Activated naive CD4-positive, alpha-beta T cell treated with anti-CD3 and anti-CD28 coated beads, Interleukin-2, amount 50 U/mL, for 16 hours (primary cell): ENCODE measurements at regions not wholly inside any gene's neighbourhood (a gene's known extent, or its start where the extent isn't known, plus 50 kb on each side); places are given as distances from the start of the nearest gene placed in this dataset.

Source experiments
- DNase-seq: peaks from one replicate; pipeline ENCODE4 v3.0.0-alpha.2; 2020

DNA sequence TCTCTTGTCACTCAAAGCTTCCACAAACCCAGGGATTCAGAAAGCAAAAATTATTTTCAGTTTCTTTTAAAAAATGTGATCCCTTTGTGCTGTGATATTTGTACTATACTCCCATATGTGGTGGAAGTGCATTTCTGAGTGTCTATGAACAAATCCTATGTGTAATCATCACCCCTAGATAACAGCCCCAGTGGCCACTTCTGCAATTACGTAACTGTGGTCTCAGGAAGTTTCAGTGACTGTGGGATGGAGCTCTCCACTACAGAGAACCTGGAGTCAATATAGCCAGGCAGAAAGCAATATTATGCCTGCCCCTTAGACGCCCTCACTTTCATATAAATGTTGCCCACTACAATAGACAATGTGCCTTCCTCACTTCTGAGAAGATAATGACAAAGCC lies 1101.7 kb upstream of the GHITM start:
- no peak for DNase-seq

- DNase-seq = no peak
Measured at GRCh38 chr10:83038631-83039030, 1100.7 kb upstream of the GHITM start.

DNA sequence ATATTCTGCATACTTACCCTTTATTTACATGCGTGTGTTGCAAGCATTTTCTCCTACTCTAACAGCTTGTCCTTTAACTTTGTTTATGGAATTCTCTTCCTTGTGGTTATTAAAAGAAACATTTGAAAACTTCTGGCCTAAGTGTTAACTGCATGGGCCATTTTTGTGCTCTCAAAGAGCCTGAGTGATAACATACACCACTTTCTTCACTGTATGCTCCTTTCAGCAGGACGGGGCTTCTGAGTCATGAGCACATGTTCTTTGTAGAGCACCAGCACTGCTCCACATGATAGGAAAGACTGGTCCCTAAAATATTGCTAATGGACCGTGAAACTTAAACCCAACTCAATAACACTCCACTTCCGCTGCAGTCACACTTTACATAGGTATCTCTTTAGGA lies 1093.6 kb upstream of the GHITM start:
- no peak for DNase-seq

DNA sequence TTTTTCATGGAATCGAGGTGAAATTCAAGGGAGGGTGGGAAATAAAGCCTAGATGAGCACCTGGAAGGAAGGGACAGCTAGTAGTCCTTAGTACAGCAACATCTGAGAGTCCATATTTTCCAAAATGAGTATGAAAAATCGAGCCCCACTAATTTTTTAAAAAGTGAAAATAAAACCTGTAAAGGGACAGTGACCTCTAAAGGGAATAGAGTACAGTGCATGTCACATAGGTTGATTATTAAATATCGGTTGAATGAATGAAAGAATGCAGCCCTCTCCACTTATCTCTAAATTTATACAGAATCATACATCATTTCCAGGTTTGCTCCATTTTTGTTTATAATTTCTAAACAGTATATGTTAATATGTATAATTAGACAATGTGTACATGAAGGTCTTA lies 1088.5 kb upstream of the GHITM start:
- no peak for DNase-seq

DNA sequence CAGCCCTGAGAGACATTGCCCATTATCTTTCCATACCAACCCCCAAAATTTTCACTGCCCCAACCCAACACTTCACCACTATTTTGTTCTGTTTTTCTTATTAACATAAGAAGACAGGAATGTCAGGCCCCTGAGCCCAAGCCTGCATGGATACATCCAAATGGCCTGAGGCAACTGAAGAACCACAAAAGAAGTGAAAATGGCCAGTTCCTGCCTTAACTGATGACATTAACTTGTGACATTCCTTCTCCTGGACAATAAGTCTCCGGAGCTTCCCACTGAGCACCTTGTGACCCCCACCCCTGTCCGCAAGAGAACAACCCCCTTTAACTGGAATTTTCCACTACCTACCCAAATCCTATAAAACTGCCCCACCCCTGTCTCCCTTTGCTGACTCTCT lies 1076.4 kb upstream of the GHITM start:
- DNase-seq = no peak

GRCh38 chr10:83073472-83073871 lies 1065.8 kb upstream of the GHITM start:
- no peak for DNase-seq

- DNase-seq = no peak
Measured at GRCh38 chr10:83075016-83075814, 1064.1 kb upstream of the GHITM start.

DNA sequence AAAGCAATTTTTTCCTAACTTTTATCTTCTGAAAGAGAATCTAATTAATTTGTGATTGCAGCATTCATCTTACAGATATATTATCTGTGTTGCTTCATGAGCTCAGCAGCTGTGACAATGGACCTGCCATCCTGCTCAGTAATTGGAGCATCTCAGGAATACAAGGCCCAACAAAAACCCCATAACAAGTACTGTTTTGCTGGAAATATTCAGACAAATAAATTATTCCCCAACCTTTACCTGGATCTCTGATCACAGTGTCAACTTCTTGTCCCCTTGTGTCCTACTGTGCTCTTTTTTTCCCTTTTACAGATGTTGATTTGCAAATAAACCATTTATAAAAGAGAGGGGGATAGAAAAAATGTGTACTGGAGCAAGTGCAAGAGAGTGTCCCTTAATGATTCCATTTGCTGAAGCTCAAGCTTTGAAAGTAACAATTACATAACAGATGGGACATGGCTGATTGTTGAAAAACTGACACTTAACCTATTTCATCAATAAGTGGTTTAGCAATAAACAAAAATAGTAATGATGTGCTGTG lies 1063.4 kb upstream of the GHITM start:
- no peak for DNase-seq

DNA sequence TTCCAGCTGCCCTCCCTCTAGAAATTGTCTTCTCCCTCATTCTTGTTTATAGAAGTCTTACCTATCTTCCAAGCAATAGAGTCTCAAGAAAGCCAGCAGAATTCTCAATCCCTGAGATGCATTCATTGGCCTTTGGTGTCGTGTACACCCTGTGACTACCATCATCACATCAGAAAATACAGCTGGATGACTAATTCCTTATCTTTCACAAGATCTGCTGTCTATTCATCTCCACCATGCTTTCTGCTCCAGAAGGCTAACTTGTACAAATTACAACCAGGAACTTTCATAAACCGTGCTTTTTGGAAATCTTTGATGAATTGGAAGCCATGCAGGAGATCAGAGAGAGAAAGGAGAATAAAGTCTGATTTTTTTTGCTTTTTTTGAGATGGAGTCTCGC lies 1062.9 kb upstream of the GHITM start:
- DNase-seq = no peak

- no peak for DNase-seq
Measured at GRCh38 chr10:83078160-83078559, 1061.1 kb upstream of the GHITM start.

GRCh38 chr10:83078645-83079044 lies 1060.7 kb upstream of the GHITM start:
- DNase-seq = no peak

DNA sequence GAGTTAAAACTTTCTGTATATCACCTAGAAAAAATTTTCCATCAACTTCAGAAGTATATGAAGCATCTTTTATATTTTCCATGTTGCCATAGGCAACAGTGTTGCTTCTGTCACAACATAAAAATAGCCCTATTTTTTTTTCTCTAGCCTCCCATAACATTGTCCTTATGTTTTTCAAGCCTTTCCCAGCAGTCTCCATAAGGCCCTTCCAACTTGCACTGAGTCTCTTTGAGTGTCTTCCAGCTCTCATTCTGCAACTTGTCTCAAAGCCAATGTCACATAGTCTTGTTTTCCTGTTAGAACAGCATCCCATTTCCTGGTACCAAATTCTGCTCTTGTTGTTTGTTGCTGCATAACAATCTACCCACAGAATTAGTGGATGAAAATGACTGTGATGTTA lies 1055.5 kb upstream of the GHITM start:
- no peak for DNase-seq

- no peak for DNase-seq
Measured at GRCh38 chr10:83089335-83089734, 1050.0 kb upstream of the GHITM start.

DNA sequence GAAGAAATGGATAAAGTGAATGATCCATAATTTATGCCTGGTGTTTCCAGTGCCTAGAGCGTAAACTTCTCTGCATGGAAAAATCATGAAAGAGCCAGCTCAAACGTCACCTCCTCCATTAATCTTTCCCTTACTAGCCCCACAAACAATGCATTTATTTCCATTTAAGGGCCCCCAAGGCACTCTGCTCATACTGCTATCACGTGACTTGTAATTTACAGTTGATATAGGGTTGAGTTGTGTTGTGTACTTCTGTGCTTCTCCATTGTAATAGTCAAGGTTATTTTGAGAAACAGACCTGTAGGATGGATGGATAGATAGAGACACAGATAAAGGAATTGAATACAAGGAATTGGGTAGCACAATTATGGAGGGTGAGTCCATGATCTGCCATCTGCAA lies 1034.7 kb upstream of the GHITM start:
- no peak for DNase-seq

DNA sequence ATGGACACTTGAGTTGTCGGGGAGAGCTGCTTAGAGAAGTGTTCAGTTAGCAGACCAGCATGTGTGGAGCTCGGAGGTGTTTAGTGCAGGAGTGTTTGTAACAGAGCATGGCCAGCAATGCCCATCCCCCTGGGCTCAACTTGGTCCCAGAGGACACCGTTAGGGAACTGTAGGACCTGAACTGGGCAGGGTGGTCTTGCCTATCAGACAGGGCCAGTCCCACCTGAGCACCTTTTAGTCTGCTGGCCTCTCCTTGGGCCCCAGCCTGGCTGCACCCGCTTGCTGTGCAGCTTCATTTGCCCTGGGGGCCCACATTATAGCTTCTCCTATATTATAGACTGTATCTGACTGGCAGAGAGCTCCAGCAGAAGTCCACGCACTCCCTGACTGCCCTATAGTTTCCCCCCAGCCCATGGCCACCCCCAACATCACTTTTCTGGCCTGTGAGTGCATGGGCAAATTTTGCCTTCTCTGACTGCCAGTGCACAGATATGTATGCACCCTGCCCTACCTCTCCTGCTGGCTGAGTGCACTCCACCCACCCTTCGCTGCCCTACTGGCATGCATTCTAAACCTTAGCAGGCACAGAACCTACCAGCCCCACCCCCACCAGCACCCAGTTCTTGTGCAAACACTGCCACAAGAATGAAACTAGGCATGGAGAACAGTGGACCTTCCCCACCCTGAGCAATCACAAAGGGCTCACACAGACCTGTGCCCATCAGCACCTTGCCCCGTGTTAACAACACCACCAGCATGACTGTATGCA lies 1030.6 kb upstream of the GHITM start:
- no peak for DNase-seq

- DNase-seq = no peak
Measured at GRCh38 chr10:83119346-83119745, 1020.0 kb upstream of the GHITM start.

DNA sequence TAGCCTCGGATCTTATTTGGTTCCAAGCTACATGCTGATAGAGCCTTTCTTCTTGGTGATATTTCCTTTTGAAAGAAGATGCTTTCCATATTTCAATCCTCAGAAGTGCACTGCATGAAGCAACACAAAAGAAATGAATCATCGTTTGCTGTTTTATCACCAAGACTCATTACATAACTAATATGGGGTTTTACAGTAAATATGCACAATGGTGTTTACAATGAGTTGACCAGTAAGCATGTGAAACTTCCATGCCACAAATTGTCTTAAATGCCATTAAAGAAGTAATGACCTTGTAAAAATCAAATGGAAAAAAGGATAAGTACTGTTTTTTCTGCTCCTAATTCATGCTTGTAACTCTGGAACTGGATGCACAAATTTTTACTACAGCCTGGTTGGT lies 1017.0 kb upstream of the GHITM start:
- DNase-seq = no peak

DNA sequence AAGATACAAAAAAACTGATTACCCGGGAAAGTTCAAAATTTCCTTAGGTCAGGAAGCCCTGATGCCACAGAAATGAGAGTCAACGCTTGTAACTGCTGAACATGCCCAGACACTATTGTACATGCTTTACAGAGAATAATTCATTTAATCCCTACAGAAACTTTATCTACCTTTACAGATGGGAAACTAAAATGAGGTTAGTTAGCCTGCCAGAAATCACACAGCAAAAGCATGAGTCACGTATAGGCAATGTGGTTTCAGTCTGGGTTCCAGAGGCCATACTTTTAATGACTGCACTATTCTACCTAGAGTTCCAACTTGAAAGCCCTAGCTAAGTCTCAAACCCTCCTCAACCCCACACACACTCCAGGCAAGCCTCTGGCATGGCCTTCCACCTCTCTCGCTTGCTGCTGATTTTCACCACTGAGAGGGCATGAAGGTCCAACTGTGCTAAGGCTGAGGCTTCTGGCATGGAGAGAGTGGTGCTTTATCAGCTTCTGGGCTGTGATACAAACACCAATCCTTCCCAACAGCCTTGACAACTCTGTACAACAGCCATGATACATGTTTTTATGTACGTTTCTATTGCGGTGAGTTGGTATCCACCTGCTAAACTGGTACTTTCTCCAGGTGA lies 1011.2 kb upstream of the GHITM start:
- DNase-seq = no peak

GRCh38 chr10:83140811-83141210 lies 998.5 kb upstream of the GHITM start:
- DNase-seq = no peak

DNA sequence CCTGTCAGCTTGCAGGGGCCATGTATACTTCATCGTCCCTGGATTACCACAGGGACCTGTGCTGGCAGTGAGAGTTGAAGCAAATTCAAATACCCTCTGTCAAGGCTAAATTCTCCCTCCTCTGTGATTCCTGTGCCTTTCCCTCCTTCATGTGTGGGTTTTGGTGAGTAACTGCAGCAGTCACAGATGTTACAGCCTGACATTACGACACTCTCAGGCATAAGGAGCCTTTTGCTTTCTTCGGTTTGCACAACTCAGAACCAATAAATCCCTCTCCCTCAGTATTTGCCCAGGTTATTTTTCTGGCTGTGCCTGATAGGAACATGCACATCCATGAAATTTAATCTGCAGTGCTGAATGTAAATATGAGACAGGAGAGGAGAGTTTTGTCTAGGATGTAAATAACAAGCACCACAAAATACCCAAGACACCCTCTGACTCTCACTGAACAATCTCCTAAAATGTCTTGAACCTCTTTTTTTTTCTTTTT lies 997.2 kb upstream of the GHITM start:
- no peak for DNase-seq

- no peak for DNase-seq
Measured at GRCh38 chr10:83144461-83144860, 994.8 kb upstream of the GHITM start.

GRCh38 chr10:83153714-83154113 lies 985.6 kb upstream of the GHITM start:
- DNase-seq = no peak

DNA sequence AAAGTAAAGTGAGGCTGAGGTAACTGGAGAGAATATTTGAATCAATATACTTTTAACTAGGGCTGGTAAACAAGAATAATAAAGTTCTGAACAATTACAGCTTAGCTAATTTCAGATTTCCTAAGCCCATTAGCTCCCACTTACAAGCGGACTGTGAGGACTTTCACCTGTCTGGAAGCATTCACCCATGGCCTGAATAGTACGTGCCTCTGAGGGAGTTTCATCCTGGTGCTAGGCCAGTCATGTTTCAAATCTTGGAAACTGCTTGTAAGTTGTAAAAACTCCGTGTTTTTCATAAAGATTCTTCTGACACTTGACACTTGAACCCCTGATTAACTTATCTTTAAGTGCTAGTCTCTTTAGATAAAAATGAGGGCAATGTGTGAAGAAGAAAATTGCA lies 975.2 kb upstream of the GHITM start:
- no peak for DNase-seq

DNA sequence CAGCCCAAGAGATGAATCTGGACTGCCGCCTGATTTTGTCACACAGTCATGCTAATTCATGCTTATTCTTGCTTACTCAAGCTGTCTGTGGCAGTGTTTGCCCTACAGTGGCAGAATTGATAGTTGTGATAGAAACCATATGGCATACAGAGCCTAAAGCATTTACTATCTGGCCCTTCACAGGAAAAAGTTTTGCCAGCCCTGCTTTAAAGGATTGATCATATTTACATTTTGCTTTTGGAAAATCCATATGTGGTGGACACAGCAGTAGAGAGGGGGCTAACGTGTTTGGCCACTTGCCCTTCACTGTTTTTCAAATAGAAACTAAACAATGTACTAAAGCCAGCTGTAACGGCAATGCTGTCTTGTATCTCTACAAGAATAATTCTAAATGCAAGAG lies 974.0 kb upstream of the GHITM start:
- DNase-seq = no peak
